GM18868 (cell line): ENCODE measurements at regions not wholly inside any gene's neighbourhood (a gene's known extent, or its start where the extent isn't known, plus 50 kb on each side); places are given as distances from the start of the nearest gene placed in this dataset.

Experiments used
- ATAC-seq: cut with Tn5 transposase; IDR thresholded peaks from one replicate; pipeline ENCODE4 v1.9.1; 2021; ENCODE audit warnings: mild to moderate bottlenecking, moderate library complexity; ENCODE audit not compliant: unreplicated experiment

GRCh38 chr13:31675440-31675953 lies 63.8 kb upstream of the RXFP2 start:
- ATAC-seq: no peak

- no peak for ATAC-seq
These were observed 58.2 kb upstream of the RXFP2 start for GRCh38 chr13:31681133-31681532.

- ATAC-seq: no peak
These were observed 54.9 kb upstream of the RXFP2 start for GRCh38 chr13:31684466-31684865.

- ATAC-seq: no peak
These were observed 52.5 kb upstream of the RXFP2 start for GRCh38 chr13:31686670-31687425.
